ENCODE measurements at regions not wholly inside any gene's neighbourhood (a gene's known extent, or its start where the extent isn't known, plus 50 kb on each side); places are given as distances from the start of the nearest gene placed in this dataset.
A peak's percentile ranks its signal among the peaks of the same experiment; 100 is the strongest.
"Not testable (repeated sequence)": the region's sequence is repeated elsewhere in the genome, so short reads cannot be mapped to it uniquely, and the experiment has no call there.

GRCh38 chr6:163862701-163863100 lies 448.2 kb downstream of the QKI start:
- ATAC-seq = no peak
- TF ChIP-seq RARB (CRISPR knock-in tag; IDR thresholded peaks at IDR 0.05) (no peak), PPARA (CRISPR knock-in tag; IDR thresholded peaks at IDR 0.05; ENCODE audit: borderline replicate concordance) (no peak), CREB5 (CRISPR knock-in tag; IDR thresholded peaks at IDR 0.05; ENCODE audit: low read depth) (no peak), TCF4 (CRISPR knock-in tag; IDR thresholded peaks at IDR 0.05; ENCODE audit: borderline replicate concordance) (no peak), POU6F1 (CRISPR knock-in tag; IDR thresholded peaks at IDR 0.05; ENCODE audit: borderline replicate concordance, low read depth) (no peak), ARNTL (CRISPR knock-in tag; IDR thresholded peaks at IDR 0.05; ENCODE audit: borderline replicate concordance, low read depth) (no peak), TSHZ2 (CRISPR knock-in tag; IDR thresholded peaks at IDR 0.05) (no peak), PATZ1 (CRISPR knock-in tag; IDR thresholded peaks at IDR 0.05; ENCODE audit: borderline replicate concordance) (no peak), GLIS3 (CRISPR knock-in tag; IDR thresholded peaks at IDR 0.05) (no peak), ZNF8 (CRISPR knock-in tag; IDR thresholded peaks at IDR 0.05) (no peak), CSRNP3 (CRISPR knock-in tag; IDR thresholded peaks at IDR 0.05) (no peak), ZFP3 (CRISPR knock-in tag; IDR thresholded peaks at IDR 0.05) (no peak)

- no peak for ATAC-seq
- TF ChIP-seq TSHZ2 (CRISPR knock-in tag; IDR thresholded peaks at IDR 0.05) = no peak
- TF ChIP-seq POU6F1 (CRISPR knock-in tag; IDR thresholded peaks at IDR 0.05; ENCODE audit: borderline replicate concordance, low read depth) = no peak
These were observed 447.1 kb downstream of the QKI start for GRCh38 chr6:163861627-163862026.

- no peak; the same call in 2 of the 3 replicates for ATAC-seq
- TF ChIP-seq TCF4 (CRISPR knock-in tag; IDR thresholded peaks at IDR 0.05; ENCODE audit: borderline replicate concordance) (no peak), TSHZ2 (CRISPR knock-in tag; IDR thresholded peaks at IDR 0.05) (0 out of 2 replicates have a peak, but pooled peaks have one; percentile 25)
These were observed 446.0 kb downstream of the QKI start for GRCh38 chr6:163860287-163861081.

- not testable (repeated sequence) for ATAC-seq
These were observed 444.4 kb downstream of the QKI start for GRCh38 chr6:163858870-163859269.

All from SK-N-SH treated with all-trans-retinoic acid at 6 μM for 48 hours (cell line).